Neural progenitor cell (in vitro differentiated cells): ENCODE measurements at regions not wholly inside any gene's neighbourhood (a gene's known extent, or its start where the extent isn't known, plus 50 kb on each side); places are given as distances from the start of the nearest gene placed in this dataset.

Experiments used
- CTCF ChIP-seq: fragments of 200-600 bp; sonication (generic); IDR thresholded peaks from 2 replicates; pipeline ENCODE4 v1.5.1; 2017; ENCODE audit warnings: antibody characterized with exemption, mild to moderate bottlenecking
- EZH2 ChIP-seq: fragments of 200-600 bp; sonication (generic); IDR thresholded peaks from 2 replicates; pipeline ENCODE4 v1.6.1; 2017; ENCODE audit warnings: antibody characterized with exemption, mild to moderate bottlenecking, moderate library complexity
- EZH2phosphoT487 ChIP-seq: fragments of 200-600 bp; sonication (generic); IDR thresholded peaks from 2 replicates; pipeline ENCODE4 v1.6.1; 2017; ENCODE audit warnings: antibody characterized with exemption

DNA sequence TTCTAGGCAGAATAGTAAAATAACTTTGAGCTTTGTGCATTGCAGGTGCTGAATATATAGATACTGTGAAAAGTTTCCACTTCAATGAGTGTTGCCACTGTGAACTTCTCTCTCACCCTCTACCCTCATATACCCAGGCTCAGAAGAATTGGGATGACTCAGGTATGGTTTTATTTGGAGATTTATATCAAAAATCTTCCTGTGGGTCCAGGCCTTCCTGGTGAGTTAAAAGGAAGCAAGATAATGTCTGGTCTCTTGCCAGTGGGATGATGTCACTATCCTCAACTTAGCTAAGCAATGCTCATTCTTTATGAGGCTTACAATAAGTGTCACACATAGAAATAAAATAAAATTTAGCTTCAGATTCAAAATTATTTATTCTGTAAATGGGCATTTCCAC is 153.3 kb upstream of the TENT5D start:
- TF ChIP-seq CTCF (no peak), EZH2 (no peak), EZH2phosphoT487 (no peak)
